Thoracic aorta (tissue), 2 donors: ENCODE measurements at regions not wholly inside any gene's neighbourhood (a gene's known extent, or its start where the extent isn't known, plus 50 kb on each side); places are given as distances from the start of the nearest gene placed in this dataset.
"Not testable (repeated sequence)": the region's sequence is repeated elsewhere in the genome, so short reads cannot be mapped to it uniquely, and the experiment has no call there.

Experiments
- ATAC-seq: fragments of 150-250 bp; one replicate; pipeline ENCODE4 v1.8.0; 2017; ENCODE audit warnings: low read depth; ENCODE audit not compliant: insufficient number of reproducible peaks, low FRiP score
- DNase-seq: peaks from one replicate; pipeline ENCODE4 v3.0.0-alpha.2; 2020; ENCODE audit warnings: low spot score
- H3K27ac ChIP-seq, 2 donors: fragments of 200-600 bp; sonication (generic); 1 replicate in 1 of 2; 2 replicates in 1 of 2; pipeline ENCODE4 v1.5.1; 2016; ENCODE audit warnings: mild to moderate bottlenecking in 2 of 2, moderate library complexity in 2 of 2
- H3K27me3 ChIP-seq: fragments of 200-600 bp; sonication (generic); replicated peaks from 2 replicates; pipeline ENCODE4 v1.6.0; 2016; ENCODE audit warnings: mild to moderate bottlenecking; ENCODE audit not compliant: insufficient read depth
- H3K36me3 ChIP-seq: fragments of 200-600 bp; sonication (generic); one replicate; pipeline ENCODE4 v1.5.1; 2016
- H3K4me1 ChIP-seq, 2 donors: fragments of 200-600 bp; sonication (generic); 1 replicate in 1 of 2; 2 replicates in 1 of 2; pipeline versions ENCODE4 v1.5.1 to v1.6.0; 2016; ENCODE audit warnings: low read depth in 2 of 2, mild to moderate bottlenecking in 1 of 2; ENCODE audit not compliant: control insufficient read depth in 1 of 2
- H3K4me3 ChIP-seq: fragments of 200-600 bp; sonication (generic); 2 replicates; pipeline ENCODE4 v1.5.1; 2016; ENCODE audit warnings: mild to moderate bottlenecking
- H3K9me3 ChIP-seq: fragments of 200-600 bp; sonication (generic); 2 replicates; pipeline ENCODE4 v1.5.1; 2016
- CTCF ChIP-seq: fragments of 200-600 bp; sonication (generic); IDR thresholded peaks from one replicate; pipeline ENCODE4 v1.5.1; 2019; ENCODE audit warnings: antibody characterized with exemption

DNA sequence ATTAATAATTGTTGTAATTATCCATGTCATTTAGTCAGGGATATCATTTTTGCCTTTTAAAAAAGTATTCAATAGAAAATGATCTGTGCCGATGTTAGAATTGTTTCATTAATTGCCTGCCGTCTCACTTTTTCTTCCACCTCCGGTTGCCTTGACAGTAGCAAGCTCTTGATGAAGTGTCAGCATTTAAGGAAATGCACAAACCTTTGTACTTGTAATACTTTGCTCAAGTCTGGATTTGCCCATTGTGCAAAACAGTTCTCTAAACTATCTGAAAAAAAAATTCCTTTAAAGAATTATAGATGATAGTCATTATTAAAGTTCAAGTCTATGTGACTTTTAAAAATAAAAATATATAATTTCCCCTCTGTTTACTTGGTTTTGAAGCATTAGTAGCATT is 619.7 kb downstream of the GATA3 start:
- H3K4me1 ChIP-seq: no peaks in the 10 kb centered on the region
- TF ChIP-seq CTCF: no peak
- DNase-seq: no peak
- no peak overlapping the region for H3K4me3 ChIP-seq
- no peaks in the 10 kb centered on the region for H3K36me3 ChIP-seq
- no peaks in the 10 kb centered on the region for H3K27me3 ChIP-seq
- H3K27ac ChIP-seq: no peak overlapping the region
- H3K9me3 ChIP-seq: no peaks in the 10 kb centered on the region
- no peak for ATAC-seq

- no peak for TF ChIP-seq CTCF
- Histone ChIP-seq H3K27me3 (no peaks in the 10 kb centered on the region), H3K27ac (no peak overlapping the region), H3K4me3 (no peak overlapping the region), H3K9me3 (no peaks in the 10 kb centered on the region), H3K4me1 (no peaks in the 10 kb centered on the region), H3K36me3 (no peaks in the 10 kb centered on the region)
- no peak for ATAC-seq
- no peak for DNase-seq
Measured at GRCh38 chr10:8677642-8678041, 623.2 kb downstream of the GATA3 start.

GRCh38 chr10:8684916-8685315 is 630.4 kb downstream of the GATA3 start:
- ATAC-seq, DNase-seq, H3K4me1 ChIP-seq: not testable (repeated sequence)

GRCh38 chr10:8688881-8689280 is 634.4 kb downstream of the GATA3 start:
- H3K9me3 ChIP-seq: no peaks in the 10 kb centered on the region
- no peak for ATAC-seq

More at GRCh38 chr10:8684916-8685315, 630.4 kb downstream of the GATA3 start:
- not testable (repeated sequence) for H3K27ac ChIP-seq, H3K27me3 ChIP-seq, H3K4me3 ChIP-seq, H3K36me3 ChIP-seq, H3K9me3 ChIP-seq

GRCh38 chr10:8691498-8692017 is 637.1 kb downstream of the GATA3 start:
- Histone ChIP-seq H3K27ac (no peak overlapping the region), H3K9me3 (no peaks in the 10 kb centered on the region), H3K27me3 (no peaks in the 10 kb centered on the region), H3K36me3 (no peaks in the 10 kb centered on the region), H3K4me1 (no peaks in the 10 kb centered on the region), H3K4me3 (no peak overlapping the region)
- TF ChIP-seq CTCF: no peak
- DNase-seq (no peak), ATAC-seq (no peak)

More at GRCh38 chr10:8688881-8689280, 634.4 kb downstream of the GATA3 start:
- Histone ChIP-seq H3K36me3 (no peaks in the 10 kb centered on the region), H3K4me3 (no peak overlapping the region), H3K4me1 (no peaks in the 10 kb centered on the region), H3K27me3 (no peaks in the 10 kb centered on the region), H3K27ac (no peak overlapping the region)
- DNase-seq: no peak
- no peak for TF ChIP-seq CTCF

DNA sequence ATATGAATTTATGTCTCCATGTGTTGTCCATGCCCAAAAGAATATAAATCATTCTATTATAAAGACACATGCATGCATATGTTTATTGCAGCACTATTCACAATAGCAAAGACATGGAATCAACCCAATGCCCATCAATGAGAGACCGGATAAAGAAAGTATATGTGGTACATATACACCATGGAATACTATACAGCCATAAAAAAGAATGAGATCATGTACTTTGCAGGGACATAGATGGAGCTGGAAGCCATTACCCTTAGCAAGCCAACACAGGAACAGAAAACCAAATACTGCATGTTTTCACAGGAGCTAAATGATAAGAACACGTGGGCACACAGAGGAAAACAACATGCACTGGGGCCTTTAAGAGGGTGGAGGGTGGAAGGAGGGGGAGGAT is 639.1 kb downstream of the GATA3 start:
- H3K27ac ChIP-seq, H3K9me3 ChIP-seq, H3K36me3 ChIP-seq, H3K27me3 ChIP-seq, H3K4me3 ChIP-seq, DNase-seq, ATAC-seq, H3K4me1 ChIP-seq: not testable (repeated sequence)
